ENCODE measurements at regions not wholly inside any gene's neighbourhood (a gene's known extent, or its start where the extent isn't known, plus 50 kb on each side); places are given as distances from the start of the nearest gene placed in this dataset.

DNA sequence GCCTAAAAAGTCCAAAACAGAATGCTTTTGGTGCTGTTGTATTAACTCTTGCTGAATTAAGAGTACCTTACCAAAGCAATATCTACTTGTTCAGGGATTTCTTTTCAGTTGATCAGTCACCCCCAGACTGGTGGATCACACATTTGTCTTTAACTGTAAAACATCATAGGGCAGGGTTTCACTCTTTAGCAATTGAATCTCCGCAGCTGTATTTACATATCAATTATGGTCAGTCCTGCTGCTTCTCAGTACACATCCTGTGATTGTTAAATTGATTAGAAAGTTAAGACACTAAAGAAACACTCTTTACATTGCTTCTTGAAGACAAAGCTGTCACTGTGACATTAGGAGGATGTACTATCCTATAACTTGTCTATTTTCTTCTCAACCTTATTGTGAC lies 277.1 kb upstream of the ADGRL3 start:
- intact Hi-C loops (cut with DNase I), result no loop called here
- H3K36me3 ChIP-seq (replicated peaks in 1 of 2), result no peaks in the 10 kb centered on the region
- TF ChIP-seq, protein P1, sequence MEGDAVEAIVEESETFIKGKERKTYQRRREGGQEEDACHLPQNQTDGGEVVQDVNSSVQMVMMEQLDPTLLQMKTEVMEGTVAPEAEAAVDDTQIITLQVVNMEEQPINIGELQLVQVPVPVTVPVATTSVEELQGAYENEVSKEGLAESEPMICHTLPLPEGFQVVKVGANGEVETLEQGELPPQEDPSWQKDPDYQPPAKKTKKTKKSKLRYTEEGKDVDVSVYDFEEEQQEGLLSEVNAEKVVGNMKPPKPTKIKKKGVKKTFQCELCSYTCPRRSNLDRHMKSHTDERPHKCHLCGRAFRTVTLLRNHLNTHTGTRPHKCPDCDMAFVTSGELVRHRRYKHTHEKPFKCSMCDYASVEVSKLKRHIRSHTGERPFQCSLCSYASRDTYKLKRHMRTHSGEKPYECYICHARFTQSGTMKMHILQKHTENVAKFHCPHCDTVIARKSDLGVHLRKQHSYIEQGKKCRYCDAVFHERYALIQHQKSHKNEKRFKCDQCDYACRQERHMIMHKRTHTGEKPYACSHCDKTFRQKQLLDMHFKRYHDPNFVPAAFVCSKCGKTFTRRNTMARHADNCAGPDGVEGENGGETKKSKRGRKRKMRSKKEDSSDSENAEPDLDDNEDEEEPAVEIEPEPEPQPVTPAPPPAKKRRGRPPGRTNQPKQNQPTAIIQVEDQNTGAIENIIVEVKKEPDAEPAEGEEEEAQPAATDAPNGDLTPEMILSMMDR (IDR thresholded peaks at IDR 0.05), result no peak
- TF ChIP-seq POLR2A (IDR thresholded peaks at IDR 0.05), result no peak
- no peaks in the 10 kb centered on the region for H3K27me3 ChIP-seq
- H3K4me3 ChIP-seq, result no peak overlapping the region
- WGBS, 4 donors, result 68 to 85% (median 79%) methylated on average over 1 of the region's 1 CpG
- no peaks in the 10 kb centered on the region for H3K9me3 ChIP-seq (replicated peaks in 1 of 3)
- no peaks in the 10 kb centered on the region for H3K4me1 ChIP-seq (replicated peaks in 1 of 2)
- H3K27ac ChIP-seq, result no peak overlapping the region
- no peak for DNase-seq

DNA sequence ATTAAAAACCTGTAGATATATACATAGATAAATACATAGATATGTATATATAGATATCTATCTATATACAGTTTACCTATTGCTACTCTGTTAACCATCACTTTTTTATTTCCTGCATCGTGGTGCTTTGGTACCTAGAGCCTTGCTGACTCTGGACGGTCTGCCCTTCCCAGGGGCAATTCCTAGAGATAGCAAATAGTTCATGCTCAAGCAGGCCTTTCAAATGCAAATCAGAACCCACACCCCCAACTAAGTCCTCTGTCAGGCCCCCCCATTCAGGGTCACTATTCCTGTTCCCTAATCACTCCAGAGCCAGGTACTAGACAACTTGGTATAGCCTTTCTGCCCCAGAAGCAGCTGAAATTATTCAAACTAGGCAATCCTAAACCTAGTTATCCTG lies 273.5 kb upstream of the ADGRL3 start:
- H3K4me1 ChIP-seq (replicated peaks in 1 of 2), result no peaks in the 10 kb centered on the region
- H3K9me3 ChIP-seq (replicated peaks in 1 of 3), result no peaks in the 10 kb centered on the region
- TF ChIP-seq POLR2A (IDR thresholded peaks at IDR 0.05), result no peak
- TF ChIP-seq, protein P1 (IDR thresholded peaks at IDR 0.05), result no peak
- H3K36me3 ChIP-seq (replicated peaks in 1 of 2), result no peaks in the 10 kb centered on the region
- H3K27me3 ChIP-seq, result no peaks in the 10 kb centered on the region
- intact Hi-C loops (cut with DNase I), result no loop called here
- DNase-seq, result no peak
- 88 to 93% (median 92%) methylated on average over 2 of the region's 2 CpGs for WGBS, 4 donors
- H3K27ac ChIP-seq, result no peak overlapping the region
- no peak overlapping the region for H3K4me3 ChIP-seq

DNA sequence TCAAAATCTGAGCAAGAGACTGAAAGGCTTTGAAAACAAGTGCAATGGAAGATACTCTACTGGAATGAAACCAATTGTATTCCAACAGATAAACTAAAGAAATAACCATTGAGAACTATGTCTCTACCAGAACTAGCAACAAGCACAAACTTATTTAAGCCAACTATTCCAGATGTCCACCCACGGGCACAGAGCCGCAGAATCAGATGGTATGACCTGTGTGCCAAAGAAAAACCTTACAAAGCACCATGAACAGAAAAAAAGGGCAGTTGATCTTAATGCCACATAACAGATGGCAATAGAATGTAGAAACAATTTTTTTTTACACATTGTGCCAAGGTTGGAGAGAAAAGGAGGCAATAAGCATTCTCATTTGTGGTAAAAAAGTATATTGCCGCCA lies 269.3 kb upstream of the ADGRL3 start:
- Histone ChIP-seq H3K36me3 (replicated peaks in 1 of 2) (no peaks in the 10 kb centered on the region), H3K4me1 (replicated peaks in 1 of 2) (peaks cover 0 to 5% of the 10 kb centered on the region in 2 donors), H3K9me3 (replicated peaks in 1 of 3) (no peaks in the 10 kb centered on the region), H3K27ac (no peak overlapping the region), H3K27me3 (no peaks in the 10 kb centered on the region), H3K4me3 (no peak overlapping the region)
- 88 to 94% (median 91%) methylated on average over 3 of the region's 3 CpGs for WGBS, 4 donors
- intact Hi-C loops (cut with DNase I), result no loop called here
- no peak for DNase-seq
- TF ChIP-seq, protein P1 (IDR thresholded peaks at IDR 0.05), result no peak
- TF ChIP-seq POLR2A (IDR thresholded peaks at IDR 0.05), result no peak

DNA sequence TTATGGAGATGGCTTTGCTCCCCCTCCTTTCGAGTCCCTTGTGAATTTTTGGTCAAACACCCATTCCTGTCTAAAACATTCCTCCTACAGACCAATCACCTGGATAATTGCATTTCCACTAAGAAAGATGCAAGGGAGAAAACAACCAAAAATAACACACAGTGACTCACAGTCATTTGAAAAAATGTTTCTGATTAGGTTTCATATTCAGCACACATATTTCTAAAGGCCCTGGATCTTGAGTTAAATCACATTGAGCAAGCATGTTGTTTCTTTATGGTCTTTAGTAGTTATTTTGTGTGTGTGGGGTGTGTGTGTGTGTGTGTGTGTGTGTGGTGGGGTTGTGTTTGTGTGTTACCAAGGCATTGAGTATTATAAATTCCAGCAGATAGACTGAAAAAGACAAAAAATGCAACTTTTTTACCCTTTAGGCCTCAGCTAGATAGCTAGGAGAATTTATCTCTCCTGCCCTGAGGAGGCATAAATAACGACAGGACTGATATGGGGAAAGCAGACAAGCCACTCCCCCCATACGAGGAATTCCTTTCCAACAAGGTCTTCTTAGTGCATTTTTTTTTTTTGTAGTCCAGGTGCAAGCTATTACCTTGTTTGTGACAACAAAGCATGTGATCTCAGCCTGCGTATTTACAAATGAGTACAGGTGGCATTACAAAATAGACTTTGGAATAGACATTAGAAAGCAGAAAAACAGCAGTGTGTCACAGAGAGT lies 265.4 kb upstream of the ADGRL3 start:
- peaks cover 0 to 5% of the 10 kb centered on the region in 2 donors for H3K4me1 ChIP-seq (replicated peaks in 1 of 2)
- peaks cover 0 to 4% (median 0%) of the 10 kb centered on the region in 3 donors for H3K9me3 ChIP-seq (replicated peaks in 1 of 3)
- intact Hi-C loops (cut with DNase I), result no loop called here
- H3K36me3 ChIP-seq (replicated peaks in 1 of 2), result no peaks in the 10 kb centered on the region
- peak overlapping the region in 1 of 5 donors; percentile 2 for H3K27ac ChIP-seq
- no peak overlapping the region for H3K4me3 ChIP-seq
- no peaks in the 10 kb centered on the region for H3K27me3 ChIP-seq
- DNase-seq, result peak in 1 of 7 donors; percentile 14
- no peak for TF ChIP-seq POLR2A (IDR thresholded peaks at IDR 0.05)
- TF ChIP-seq, protein P1 (IDR thresholded peaks at IDR 0.05), result no peak
- WGBS, 4 donors, result 50 to 54% (median 52%) methylated on average over 4 of the region's 4 CpGs
